K562 (cell line): ENCODE measurements at regions not wholly inside any gene's neighbourhood (a gene's known extent, or its start where the extent isn't known, plus 50 kb on each side); places are given as distances from the start of the nearest gene placed in this dataset.

Experiments used
- ATAC-seq: fragments of 200-7000 bp; cut with Tn5 transposase; 3 replicates; pipeline ENCODE4 v1.9.1; 2020; ENCODE audit warnings: moderate library complexity
- BruUV-seq: library from RNA; stranded (reverse); fragments of 400-500 nt; replicated peaks from 2 replicates; lab custom pipeline; 2021; lab: Mats Ljungman, UMichigan
- CTCF ChIA-PET: fragments of 300-600 bp; formaldehyde crosslinking; extraction: SDS; loops from one replicate; lab custom pipeline; 2021; ENCODE audit warnings: low intra/inter-chr PET ratio; lab: Yijun Ruan, JAX
- POLR2A ChIA-PET: fragments of 300-600, 350-650 bp; sonication (Branson Sonifier 250); formaldehyde crosslinking; extraction: SDS; loops from one replicate; lab custom pipeline; 2021; ENCODE audit warnings: antibody characterized with exemption, inconsistent platforms; lab: Yijun Ruan, JAX
- DNase-seq, 4 experiments: peaks; one replicate each; pipeline versions ENCODE4 v3.0.0 to v3.0.0-alpha.2; 2011 to 2018; ENCODE audit warnings: low spot score in 3 of 4, mixed read lengths in 3 of 4; ENCODE audit errors: extremely low read depth in 1 of 4
- FAIRE-seq: peaks from 2 replicates; lab custom pipeline; 2011; peaks lifted over from hg19 to GRCh38; lab: Jason Lieb, UNC
- H2AFZ ChIP-seq: 2 replicates; pipeline ENCODE4 v1.6.0; 2011; ENCODE audit warnings: low read depth, low read length, control low read depth, inconsistent platforms
- H3K27ac ChIP-seq: fragments of 200-600 bp; 3 replicates; pipeline ENCODE4 v1.8.0; 2011; ENCODE audit warnings: low read depth, mild to moderate bottlenecking, control low read depth, inconsistent platforms, low read length, moderate library complexity, mixed read lengths; ENCODE audit errors: extremely low read depth
- H3K27me3 ChIP-seq, 2 experiments: fragments of 300-600 bp in 1 of 2; 2 replicates in 1 of 2; 3 replicates in 1 of 2; pipeline versions ENCODE4 v1.6.0 to v1.8.0; 2011; ENCODE audit warnings: inconsistent platforms in 2 of 2, low read length in 2 of 2, mild to moderate bottlenecking in 1 of 2, mixed read lengths in 1 of 2, moderate library complexity in 1 of 2; ENCODE audit not compliant: control insufficient read depth in 2 of 2, insufficient read depth in 2 of 2
- H3K36me3 ChIP-seq: fragments of 300-600 bp; 3 replicates; pipeline ENCODE4 v1.8.0; 2011; ENCODE audit warnings: mild to moderate bottlenecking, low read length, inconsistent platforms; ENCODE audit not compliant: control insufficient read depth, insufficient read depth
- H3K4me1 ChIP-seq, 2 experiments: fragments of 200-600 bp in 1 of 2; replicated peaks in 1 of 2; 2 replicates in 1 of 2; 3 replicates in 1 of 2; pipeline versions ENCODE4 v1.5.1 to v1.8.0; 2011; ENCODE audit warnings: inconsistent platforms in 2 of 2, low read length in 2 of 2, mild to moderate bottlenecking in 1 of 2, mixed read lengths in 1 of 2, moderate library complexity in 1 of 2; ENCODE audit not compliant: control insufficient read depth in 2 of 2, insufficient read depth in 2 of 2
- H3K4me2 ChIP-seq: 2 replicates; pipeline ENCODE4 v1.6.1; 2011; ENCODE audit warnings: low read length, control low read depth, inconsistent platforms, mixed read lengths; ENCODE audit not compliant: insufficient read depth
- H3K4me3 ChIP-seq: fragments of 200-600 bp; sonication (generic), shearing (Covaris generic); 2 replicates; pipeline ENCODE4 v1.5.1; 2016; ENCODE audit warnings: control low read depth, inconsistent platforms
- H3K79me2 ChIP-seq: fragments of 200-600 bp; 3 replicates; pipeline ENCODE4 v1.8.0; 2011; ENCODE audit warnings: low read length, inconsistent platforms; ENCODE audit not compliant: control insufficient read depth, insufficient read depth
- H3K9ac ChIP-seq, 2 experiments: 2 replicates each; pipeline versions ENCODE4 v1.6.0 to v1.6.1; 2011; ENCODE audit warnings: low read depth in 2 of 2, low read length in 2 of 2, control low read depth in 1 of 2, inconsistent platforms in 1 of 2, mild to moderate bottlenecking in 1 of 2, mixed read lengths in 1 of 2; ENCODE audit not compliant: insufficient read depth in 1 of 2
- H3K9me1 ChIP-seq: one replicate; pipeline ENCODE4 v1.6.0; 2011; ENCODE audit warnings: inconsistent platforms, mild to moderate bottlenecking, low read length, moderate library complexity; ENCODE audit not compliant: control insufficient read depth, insufficient read depth
- H3K9me3 ChIP-seq: replicated peaks from 2 replicates; pipeline ENCODE4 v1.5.1; 2011; ENCODE audit warnings: low read depth, low read length, inconsistent platforms; ENCODE audit not compliant: control insufficient read depth, insufficient read depth
- H4K20me1 ChIP-seq: replicated peaks from 2 replicates; pipeline ENCODE4 v1.6.1; 2011; ENCODE audit warnings: low read length, inconsistent platforms, mixed read lengths; ENCODE audit not compliant: control insufficient read depth, insufficient read depth
- CEBPZ ChIP-seq: fragments of 150-350 bp; IDR thresholded peaks from 2 replicates; pipeline ENCODE4 v1.6.1; 2014; ENCODE audit warnings: low read depth, mild to moderate bottlenecking, low read length, borderline replicate concordance
- GTF2B ChIP-seq: IDR thresholded peaks from 2 replicates; pipeline ENCODE4 v1.6.1; 2011; ENCODE audit not compliant: insufficient read length; ENCODE audit errors: extremely low read depth
- HLTF ChIP-seq: fragments of 450-650 bp; IDR thresholded peaks from 2 replicates; pipeline ENCODE4 v1.6.1; 2016
- HNRNPUL1 ChIP-seq: fragments of 200-400 bp; formaldehyde crosslinking; IDR thresholded peaks from 2 replicates; pipeline ENCODE4 v1.6.1; 2017; ENCODE audit warnings: low read length
- PCBP2 ChIP-seq: fragments of 200-400 bp; formaldehyde crosslinking; IDR thresholded peaks from 2 replicates; pipeline ENCODE4 v1.6.1; 2018; ENCODE audit warnings: low read length, low read depth, mild to moderate bottlenecking, moderate library complexity; ENCODE audit not compliant: poor library complexity, severe bottlenecking
- PKNOX1 ChIP-seq: fragments of 450-650 bp; IDR thresholded peaks from 2 replicates; pipeline ENCODE4 v1.6.1; 2016
- POLR3G ChIP-seq: IDR thresholded peaks from 2 replicates; pipeline ENCODE4 v1.6.1; 2011; ENCODE audit not compliant: insufficient read length, insufficient replicate concordance; ENCODE audit errors: extremely low read depth
- XRCC4 ChIP-seq: IDR thresholded peaks from one replicate; pipeline ENCODE4 v1.6.1; 2011; ENCODE audit not compliant: insufficient read depth, insufficient read length; ENCODE audit errors: extremely low read depth
- ZNF398 ChIP-seq: fragments of 250-450 bp; sonication (Bioruptor Pico); IDR thresholded peaks from 2 replicates; pipeline ENCODE4 v1.8.0; 2021; ENCODE audit warnings: moderate library complexity, mild to moderate bottlenecking, inconsistent platforms
- ZNF507 ChIP-seq: conservative IDR thresholded peaks from 2 replicates; pipeline ENCODE4 v1.6.1; 2017; ENCODE audit warnings: missing genetic modification characterization, missing compliant biosample characterization
- WGBS: fragments of 100-300 bp; shearing (Covaris generic); methylation state at CpG from one replicate; pipeline ENCODE4 v1.1.6; 2016; ENCODE audit warnings: low coverage, mixed read lengths; ENCODE audit not compliant: insufficient coverage; ENCODE audit errors: missing lambda C conversion rate; 5-methylcytosine and 5-hydroxymethylcytosine counted together
- in situ Hi-C: fragments of 300-500 bp; cut with MboI; formaldehyde crosslinking; loops from 4 replicates; pipeline ENCODE4 v1.15.0; 2018; ENCODE audit warnings: inconsistent platforms, mixed read lengths
- intact Hi-C: fragments of 100-400 bp; cut with micrococcal nuclease; formaldehyde crosslinking; loops from 2 replicates; pipeline ENCODE4 v1.14.2; 2022

- Histone ChIP-seq H3K9me3 (no peaks in the 10 kb centered on the region), H3K27ac (no peak overlapping the region), H3K9me1 (no peaks in the 10 kb centered on the region), H3K79me2 (no peaks in the 10 kb centered on the region), H3K9ac (no peak overlapping the region), H3K4me3 (no peak overlapping the region), H2AFZ (no peak overlapping the region), H3K27me3 (peaks cover 0 to 4% of the 10 kb centered on the region in 2 experiments; a peak in 1 of 5 replicates), H3K36me3 (no peaks in the 10 kb centered on the region), H3K4me1 (no peaks in the 10 kb centered on the region), H3K4me2 (no peak overlapping the region), H4K20me1 (no peaks in the 10 kb centered on the region)
- no TSS peak for BruUV-seq
- TF ChIP-seq XRCC4 (no peak), PKNOX1 (no peak), HLTF (no peak), ZNF398 (CRISPR knock-in tag) (no peak), POLR3G (no peak), GTF2B (no peak), ZNF507 (tag) (no peak), HNRNPUL1 (no peak), PCBP2 (no peak), CEBPZ (no peak)
- peak in 1 of 4 experiments; percentile 1 for DNase-seq
- ChIA-PET CTCF (no interaction called here), POLR2A (interaction anchor here (1.0 kb wide), 1 partner anchor 10 kb away, joined by 3 read pairs; no protein-coding TSS in a partner anchor)
- ATAC-seq = no peak
- intact Hi-C loops = no loop called here
- WGBS = 0% methylated on average over 4 of the region's 4 CpGs
- FAIRE-seq = no peak
- in situ Hi-C loops = no loop called here
These were observed 847.0 kb downstream of the TYW1 start for GRCh38 chr7:67843615-67844014.
